Kasumi-1 (cell line): ENCODE measurements at regions not wholly inside any gene's neighbourhood (a gene's known extent, or its start where the extent isn't known, plus 50 kb on each side); places are given as distances from the start of the nearest gene placed in this dataset.
"Not testable (repeated sequence)": the region's sequence is repeated elsewhere in the genome, so short reads cannot be mapped to it uniquely, and the experiment has no call there.

Experiments used
- DNase-seq, 2 experiments: peaks; one replicate each; lab custom pipeline; 2025; lab: John Stamatoyannopoulos, UW

DNA sequence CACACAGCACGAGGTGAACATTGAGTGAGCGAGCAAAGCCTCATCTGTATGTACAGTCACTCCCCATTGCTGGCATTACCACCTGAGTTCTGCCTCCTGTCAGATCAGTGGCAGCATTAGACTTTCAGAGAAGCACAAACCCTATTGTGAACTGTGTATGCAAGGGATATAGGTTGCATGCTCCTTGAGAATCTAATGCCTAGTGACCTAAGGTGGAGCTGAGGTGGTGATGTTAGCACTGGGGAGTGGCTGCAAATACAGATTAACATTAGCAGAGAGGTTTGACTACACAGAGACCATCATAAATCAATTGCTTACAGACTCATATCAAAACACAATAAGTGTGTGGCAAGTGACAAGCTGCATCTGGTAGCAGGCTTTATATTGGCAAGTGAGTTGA is 262.5 kb upstream of the ANO5 start:
- DNase-seq = no peak

DNA sequence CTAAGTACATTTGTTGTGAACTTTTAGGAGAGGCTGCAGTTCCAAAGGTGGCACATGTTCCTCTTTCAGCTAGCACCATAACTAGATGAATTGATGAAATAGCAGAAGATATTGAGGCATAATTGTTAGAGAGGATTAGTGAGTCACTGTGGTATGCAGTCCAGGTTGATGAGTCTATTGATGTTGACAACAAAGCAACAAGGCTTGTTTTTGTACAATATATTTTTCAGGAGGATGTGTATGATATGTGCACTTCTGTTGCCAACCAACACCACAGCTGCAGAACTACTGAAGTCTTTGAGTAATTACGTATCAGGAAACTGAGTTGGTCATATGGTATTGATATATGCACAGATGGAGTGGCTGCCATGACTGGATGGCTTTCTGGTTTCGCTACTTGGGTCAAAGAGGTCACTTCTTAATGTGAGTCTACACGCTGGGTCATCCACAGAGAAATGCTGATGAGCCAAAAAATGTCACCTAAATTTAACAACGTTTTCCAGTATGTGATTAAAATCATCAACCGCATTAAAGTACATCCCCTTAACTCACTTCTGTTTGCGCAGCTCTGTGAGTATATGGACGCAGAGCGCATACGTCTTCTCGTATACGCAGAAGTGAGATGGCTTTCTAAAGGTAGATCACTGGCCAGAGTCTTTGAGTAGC is 261.3 kb upstream of the ANO5 start:
- DNase-seq = no peak

DNA sequence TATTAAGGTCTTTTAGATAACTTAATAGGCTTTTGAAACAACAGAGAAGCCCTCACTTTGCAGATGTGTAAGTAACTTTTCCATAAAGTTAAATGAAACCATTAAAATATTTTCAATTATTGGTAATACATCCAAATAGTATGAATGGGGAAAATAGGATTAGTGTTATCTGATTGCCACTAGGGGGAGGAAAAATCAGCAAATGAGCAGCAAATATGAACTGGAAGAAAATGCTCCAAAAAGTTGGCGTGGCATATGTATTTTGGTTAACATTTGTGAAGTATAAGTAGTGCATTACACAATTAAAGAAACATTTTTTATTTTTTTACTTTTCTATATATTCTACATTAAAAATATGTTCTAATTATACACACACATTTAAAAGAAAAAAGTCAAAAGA is 259.8 kb upstream of the ANO5 start:
- DNase-seq = peak; percentile 19 to 26

DNA sequence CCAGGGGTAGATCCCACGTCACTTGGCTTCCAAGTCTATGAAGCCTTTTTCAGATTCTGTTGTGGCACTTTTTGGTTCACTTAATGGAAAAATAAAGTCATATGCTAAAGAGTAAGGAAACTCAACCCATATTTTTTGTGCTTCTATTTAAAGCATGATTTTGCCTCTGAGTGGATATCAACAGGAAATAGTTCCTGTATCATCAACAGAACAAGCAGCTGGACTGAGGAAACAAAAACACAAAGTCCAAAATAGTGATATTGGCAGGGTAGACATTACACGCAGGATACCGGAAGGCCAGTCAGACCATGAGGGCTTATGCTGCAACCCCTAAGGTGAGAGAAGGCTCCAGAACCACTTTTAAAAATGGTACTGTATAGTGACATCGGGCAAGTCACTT is 248.3 kb upstream of the ANO5 start:
- no peak for DNase-seq

DNA sequence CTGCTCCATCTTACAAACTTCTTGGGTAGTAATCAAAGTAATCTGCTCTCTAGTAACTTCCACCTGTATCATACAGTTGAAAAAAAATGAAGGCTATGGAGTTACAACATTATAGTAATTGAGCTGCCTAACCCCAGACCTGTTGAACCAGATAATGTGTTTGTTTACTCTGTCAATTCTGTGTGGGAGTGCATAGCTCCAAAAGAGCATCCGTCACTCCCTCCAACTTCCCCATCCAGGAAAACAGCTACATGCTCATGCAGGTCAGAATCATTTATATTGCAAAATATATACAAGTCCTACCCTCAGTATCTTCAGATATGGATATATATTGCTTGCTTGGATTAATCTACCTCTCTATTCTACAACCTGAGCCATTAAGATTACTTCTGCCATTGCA is 244.0 kb upstream of the ANO5 start:
- no peak for DNase-seq

DNA sequence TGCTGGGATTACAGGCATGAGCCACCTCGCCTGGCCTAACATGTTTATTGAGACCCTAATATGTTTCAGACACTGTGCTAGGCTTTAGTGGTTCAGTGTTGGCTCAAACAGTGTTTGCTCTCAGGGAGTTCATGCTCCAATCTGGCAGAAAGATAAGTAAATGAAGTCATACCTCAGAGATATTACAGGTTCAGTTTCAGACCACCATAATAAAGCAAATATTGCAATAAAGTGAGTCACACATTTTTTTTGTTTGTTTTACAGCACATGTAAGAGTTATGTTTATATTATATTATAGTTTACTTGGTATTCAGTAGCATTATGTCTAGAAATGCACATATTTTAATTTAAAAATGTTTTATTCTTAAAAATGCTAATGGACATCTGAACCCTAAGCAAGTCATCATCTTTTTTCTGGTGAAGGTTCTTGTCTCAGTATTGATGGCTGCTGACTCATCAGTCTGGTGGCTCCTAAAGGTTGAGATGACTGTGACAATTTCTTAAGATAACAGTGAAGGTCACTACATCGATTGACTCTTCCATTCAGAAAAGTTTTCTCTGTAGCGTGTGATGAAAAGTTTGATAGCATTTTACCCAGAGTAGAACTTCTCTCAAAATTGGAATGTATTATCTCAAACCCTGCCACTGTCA is 243.0 kb upstream of the ANO5 start:
- DNase-seq = no peak

DNA sequence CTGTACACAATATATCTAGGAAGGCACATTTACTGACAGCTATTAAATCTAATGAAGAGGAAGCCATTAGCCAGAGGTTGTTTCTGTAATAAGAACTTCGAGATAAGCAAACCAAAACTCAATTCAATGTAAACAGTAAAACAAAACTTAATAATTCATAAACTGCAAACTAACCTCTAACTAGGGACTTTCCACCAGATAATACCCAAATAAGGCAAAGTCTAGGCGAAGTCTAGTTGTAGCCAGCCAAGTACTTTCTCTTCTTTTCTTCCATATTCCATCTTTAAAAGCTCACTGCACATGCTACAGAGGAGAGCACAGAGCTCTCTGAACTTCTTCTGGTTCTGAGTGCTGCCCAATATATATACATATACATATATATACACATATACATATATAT is 229.9 kb upstream of the ANO5 start:
- no peak for DNase-seq

DNA sequence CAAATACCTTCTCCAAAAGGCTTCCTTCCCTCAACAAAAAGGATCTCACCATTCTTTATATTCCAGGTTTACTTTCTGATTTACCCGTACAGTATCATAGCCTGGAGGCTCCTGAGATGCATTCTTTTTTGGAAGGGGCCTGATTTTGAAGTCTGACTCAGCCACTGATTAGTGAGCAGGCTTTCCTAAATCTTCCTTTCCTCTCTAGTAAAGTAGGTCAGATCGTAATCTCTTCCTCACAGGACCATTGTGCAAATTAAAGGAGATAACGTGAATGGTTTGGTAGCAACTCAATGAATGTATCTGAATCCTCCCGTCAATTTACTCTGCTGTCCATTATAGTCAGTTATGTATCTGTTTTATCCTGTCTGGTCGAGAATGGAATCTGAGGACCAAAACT is 227.7 kb upstream of the ANO5 start:
- no peak for DNase-seq

DNA sequence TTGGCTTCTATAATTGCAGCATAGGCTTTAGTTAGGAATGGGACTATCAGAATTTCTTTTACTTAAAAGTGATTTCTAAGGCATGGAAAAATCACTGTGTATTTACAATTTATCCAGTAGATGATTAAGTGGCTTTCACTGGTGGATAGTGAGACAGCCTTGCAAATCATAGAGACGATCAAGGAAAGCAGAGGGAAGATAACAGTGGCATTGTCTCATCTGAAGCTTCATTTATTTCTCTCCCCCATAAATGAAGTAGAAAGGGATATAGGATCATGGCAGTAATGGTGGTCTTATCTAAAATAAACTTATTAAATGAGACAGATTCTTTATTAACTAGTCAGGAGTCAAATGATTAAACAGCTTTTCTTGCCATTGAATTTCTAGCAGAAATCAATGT is 224.2 kb upstream of the ANO5 start:
- DNase-seq = no peak

DNA sequence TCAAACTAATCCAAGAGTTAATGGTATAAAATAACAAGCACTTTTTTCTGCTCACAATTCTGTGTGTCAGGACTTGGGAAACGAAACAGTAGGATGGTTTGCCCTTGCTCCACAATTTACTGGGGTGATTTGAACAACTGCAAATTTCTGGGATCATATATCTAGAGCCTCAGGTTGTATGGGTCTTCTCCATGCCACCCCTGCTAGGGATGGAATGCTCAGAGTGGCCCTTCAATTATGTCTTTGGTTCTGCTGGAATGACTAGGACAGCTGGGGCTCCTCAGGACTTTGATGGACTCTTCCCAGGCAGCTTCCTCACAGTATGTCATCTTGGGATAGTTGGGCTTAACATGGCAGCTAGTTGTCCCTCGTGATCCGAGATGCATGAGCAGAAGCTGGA is 223.0 kb upstream of the ANO5 start:
- no peak for DNase-seq

DNA sequence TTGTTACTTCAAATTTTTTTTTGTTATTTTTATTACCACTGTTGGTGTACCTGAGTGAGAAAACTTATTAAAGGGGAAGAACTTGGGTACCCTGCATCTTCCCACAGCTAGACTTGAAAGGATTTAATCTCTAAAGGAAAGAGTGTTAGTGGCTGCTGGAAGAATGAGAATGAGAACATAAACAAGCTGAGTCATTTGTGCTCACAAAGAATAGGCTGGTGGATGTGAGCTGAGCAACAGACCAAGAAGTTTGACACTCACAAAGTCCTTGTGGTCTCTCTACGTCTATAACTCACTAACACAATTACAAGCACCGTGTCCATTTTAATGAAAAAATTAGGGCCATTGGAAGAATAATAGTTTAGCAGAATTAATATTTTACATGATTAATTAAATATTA is 217.6 kb upstream of the ANO5 start:
- DNase-seq = no peak

DNA sequence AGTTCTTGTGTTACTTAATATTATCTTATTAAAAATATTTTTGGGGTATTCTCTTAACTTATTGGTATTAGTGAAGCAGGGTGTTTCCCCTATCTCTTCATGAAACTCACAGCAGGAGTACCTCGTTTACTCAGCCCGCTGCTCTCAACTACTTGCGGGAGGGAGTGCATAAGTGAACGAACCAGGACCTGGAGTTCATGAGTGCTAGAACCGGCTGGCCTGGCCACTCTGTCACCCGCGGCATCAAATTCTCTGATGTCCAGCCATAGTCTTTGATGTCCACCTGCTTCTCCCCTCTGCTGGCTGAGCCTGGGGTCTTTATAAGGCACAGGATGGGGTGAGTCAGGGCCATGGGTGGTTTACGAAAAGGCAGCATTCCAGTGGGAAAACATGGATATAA is 216.7 kb upstream of the ANO5 start:
- no peak for DNase-seq

DNA sequence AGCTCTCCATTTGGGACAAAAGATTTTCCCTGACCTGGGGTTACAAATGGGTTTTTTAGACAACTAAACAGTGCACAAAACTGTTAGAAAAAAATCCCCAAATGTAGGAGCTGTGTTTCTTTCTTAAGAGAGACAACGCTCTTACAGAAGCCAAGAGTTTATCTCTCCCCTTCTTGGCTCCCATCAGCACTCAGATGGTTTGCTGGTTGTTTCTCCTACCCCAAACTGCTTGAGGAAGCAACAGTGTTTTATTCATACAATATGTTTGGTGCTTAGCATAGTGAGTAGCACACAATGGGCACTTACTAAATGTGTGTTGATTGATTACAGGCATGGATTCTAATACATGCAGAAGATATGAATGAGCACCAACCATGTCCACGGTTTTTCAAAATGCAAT is 209.5 kb upstream of the ANO5 start:
- DNase-seq = no peak

DNA sequence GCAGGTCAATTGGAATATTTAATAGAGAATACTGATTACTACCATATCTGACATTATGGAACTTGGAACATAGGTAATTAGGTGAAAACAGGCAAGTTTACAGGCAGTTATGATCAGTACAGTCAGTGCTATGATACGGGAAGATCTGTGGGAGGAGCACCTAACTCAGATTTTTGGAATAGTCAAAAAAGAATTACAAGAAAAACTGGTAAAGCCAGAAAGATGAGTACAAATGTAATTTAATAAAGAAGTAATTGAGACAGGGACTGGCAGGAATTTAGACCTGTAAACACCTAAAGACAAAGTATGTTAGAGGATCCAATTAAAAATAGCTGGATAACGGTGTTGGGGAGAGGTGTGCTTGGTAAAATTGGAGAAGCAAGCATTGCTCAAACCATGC is 206.5 kb upstream of the ANO5 start:
- no peak for DNase-seq

DNA sequence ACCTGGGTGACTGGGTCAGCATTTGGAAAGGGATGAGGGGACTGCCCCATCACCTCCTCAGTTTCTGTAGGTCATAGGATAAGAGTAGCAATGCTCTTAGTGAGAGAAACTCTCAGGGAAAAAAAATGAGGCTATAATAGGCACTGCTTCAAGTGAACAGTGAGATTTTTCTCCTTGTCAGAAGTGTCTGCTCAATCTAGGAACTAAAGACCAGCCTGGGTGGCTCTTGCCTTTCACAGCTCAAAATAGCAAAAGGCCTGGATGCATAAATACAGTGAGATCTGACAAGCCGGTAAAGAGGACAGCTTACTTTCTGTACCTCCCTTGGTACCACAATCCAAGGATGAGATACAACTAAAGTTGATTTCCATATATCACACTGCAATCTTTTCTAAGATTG is 205.6 kb upstream of the ANO5 start:
- no peak for DNase-seq

DNA sequence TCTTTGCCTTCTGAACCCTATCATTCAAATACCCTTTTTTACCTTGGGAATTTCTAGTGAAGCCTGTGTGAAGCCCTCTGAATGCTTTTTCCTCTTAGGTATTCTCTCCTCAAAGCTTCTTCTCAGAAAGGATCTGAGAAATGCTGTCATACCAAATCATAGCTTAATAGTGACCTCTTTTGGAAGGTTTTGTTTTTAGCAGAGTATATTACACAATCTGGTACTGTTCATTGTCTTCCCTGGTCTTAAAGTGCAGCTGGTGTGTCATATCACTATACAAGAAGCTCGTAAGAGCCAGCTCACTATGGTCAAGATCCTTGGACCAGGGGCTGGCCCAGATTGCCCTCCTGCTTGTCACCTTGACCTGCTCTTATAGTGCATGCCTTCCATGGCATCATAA is 204.4 kb upstream of the ANO5 start:
- DNase-seq = peak in 1 of 2 experiments; percentile 31

DNA sequence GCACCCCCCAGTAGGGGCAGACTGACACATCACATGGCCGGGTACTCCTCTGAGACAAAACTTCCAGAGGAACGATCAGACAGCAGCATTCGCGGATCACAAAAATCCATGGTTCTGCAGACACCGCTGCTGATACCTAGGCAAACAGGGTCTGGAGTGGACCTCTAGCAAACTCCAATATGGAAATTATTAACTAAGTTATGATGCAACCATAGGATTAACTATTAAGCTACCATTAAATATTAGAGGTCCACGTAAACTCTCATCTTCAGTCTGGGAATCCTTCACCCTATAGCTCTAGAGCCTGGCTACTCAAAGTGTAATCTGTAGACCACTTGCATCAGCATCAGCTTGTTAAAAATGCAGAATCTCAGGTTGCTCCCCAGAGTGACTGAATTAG is 191.1 kb upstream of the ANO5 start:
- DNase-seq = not testable (repeated sequence)

DNA sequence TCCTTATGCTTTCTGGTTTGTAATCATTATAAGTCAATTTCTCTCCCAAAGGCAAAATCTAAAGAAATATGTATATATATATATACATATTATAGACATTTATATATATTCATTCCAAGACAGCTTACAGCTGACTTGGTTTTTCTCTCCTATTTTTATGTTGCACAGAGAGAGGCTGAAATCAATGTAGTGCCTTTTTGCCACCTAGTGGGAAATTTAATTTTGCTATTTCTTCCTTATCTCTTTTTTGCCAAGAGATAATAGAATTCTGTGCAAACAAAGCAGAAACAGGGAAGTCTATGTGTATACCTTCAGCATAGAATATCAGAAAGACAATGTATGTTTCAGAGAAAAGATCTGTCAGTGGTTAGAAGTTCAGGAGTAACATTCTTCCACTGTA is 186.0 kb upstream of the ANO5 start:
- no peak for DNase-seq

DNA sequence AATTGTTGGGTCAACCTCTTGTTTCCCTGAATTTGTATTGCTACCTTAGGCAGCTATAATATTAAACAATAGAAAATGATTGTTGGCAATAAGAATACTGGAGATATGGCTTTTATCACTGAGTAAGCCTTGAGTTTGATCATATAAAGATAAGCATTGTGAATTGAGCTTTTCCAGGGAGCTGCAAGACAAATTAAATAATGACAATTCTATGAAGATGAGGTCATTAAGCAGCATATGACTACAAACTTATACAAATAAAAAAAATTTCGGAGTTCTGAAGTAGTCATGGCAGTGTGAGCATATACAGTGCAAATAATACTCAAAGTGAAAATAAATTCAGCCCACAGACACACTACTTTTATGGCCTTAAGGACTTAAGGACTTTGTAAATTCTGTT is 161.1 kb upstream of the ANO5 start:
- no peak for DNase-seq

DNA sequence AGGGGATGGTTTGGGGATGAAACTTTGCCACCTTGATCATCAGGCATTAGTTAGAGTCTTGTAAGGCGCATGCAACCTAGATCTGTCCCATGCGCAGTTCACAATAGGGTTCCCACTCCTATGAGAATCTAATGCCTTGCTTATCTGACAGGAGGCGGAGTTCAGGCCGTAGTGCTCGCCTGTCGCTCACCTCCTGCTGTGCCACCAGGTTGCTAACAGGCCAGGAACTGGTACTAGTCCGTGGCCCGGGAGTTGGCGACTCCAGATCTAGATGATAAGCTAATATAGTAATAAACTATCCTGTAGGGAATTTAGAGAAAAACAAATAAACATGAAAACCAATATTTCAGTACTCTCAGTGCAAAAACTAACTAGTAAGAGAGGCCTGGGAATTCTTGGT is 155.4 kb upstream of the ANO5 start:
- no peak for DNase-seq

DNA sequence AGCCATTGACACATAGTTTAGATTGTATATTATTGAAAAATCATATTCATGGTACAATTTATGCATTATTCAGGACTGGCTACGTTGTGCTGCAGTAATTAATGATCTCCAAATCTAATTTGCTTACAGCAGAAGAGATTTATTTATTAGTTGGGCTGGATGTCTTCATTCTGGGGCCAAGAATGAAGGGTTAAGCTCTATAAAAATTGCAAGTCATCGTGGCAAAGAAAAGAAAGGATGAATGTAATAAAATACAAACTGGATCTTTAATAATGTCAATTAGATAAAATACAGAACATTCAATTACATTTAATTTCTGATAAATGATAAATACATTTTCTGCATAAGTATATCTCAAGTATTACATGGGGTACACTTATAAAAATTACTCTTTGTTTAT is 151.8 kb upstream of the ANO5 start:
- no peak for DNase-seq

DNA sequence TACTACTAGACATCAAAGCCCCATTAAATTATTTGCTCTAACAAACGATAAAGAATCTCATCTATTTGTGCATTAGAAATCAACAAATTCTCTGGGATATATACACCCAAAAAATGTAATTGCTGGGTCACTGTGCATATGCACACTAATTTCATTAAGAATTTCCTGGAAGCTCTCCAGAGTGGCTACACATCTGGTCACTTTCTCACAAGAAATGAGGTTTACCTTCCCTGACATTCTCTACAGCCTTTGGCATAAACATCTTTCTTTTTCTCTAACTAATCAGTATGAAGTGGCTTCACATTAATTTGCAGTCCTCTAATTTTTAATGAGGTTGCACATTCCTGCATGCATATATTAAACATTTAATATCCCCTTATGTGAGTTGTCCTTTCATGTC is 150.8 kb upstream of the ANO5 start:
- DNase-seq = no peak

DNA sequence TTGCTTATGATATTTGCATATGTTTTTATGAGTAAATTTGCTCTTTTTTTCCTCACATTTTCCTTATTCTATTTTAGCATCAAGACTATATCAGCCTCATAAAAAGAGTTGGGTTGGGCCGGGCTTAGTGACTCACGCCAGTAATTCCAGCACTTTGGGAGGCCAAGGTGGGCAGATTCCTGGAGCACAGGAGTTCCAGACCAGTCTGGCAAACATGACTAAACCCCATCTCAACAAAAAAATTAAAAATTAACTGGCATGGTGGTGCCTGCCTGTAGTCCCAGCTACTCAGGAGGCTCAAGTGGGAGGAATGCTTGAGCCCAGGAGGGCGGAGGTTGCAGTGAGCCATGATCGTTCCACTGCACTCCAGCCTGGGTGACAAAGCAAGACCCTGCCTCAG is 148.8 kb upstream of the ANO5 start:
- no peak for DNase-seq

DNA sequence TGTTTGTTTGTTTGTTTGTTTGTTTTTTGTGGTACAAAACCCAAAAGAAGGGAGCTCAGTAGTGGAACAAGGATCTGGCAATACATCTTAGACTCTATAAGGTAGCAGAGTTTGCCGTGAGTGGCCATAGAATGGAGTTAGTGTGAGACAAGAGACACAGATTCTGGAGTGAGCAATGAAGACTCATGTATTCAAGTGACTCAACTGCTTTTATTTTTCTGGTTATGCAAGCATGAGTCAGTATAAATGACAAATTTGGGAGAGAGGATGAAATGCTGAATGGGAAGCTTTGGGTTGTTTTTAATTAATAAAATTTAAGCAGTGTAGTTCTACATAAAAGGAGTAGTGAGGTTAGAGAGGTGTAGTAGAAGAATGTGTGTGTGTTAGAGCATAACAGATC is 143.6 kb upstream of the ANO5 start:
- DNase-seq = no peak
